Loucy (cell line): ENCODE measurements at regions not wholly inside any gene's neighbourhood (a gene's known extent, or its start where the extent isn't known, plus 50 kb on each side); places are given as distances from the start of the nearest gene placed in this dataset.

ENCODE experiments used
- H2AFZ ChIP-seq: fragments of 200-600 bp; sonication (generic); 2 replicates; pipeline ENCODE4 v1.6.0; 2016; ENCODE audit warnings: antibody characterized with exemption, mild to moderate bottlenecking, low read length, moderate library complexity
- H3F3A ChIP-seq: fragments of 200-600 bp; 2 replicates; pipeline ENCODE4 v1.6.0; 2016; ENCODE audit warnings: antibody characterized with exemption, low read depth, mild to moderate bottlenecking
- H3K27me3 ChIP-seq: fragments of 200-600 bp; sonication (generic); 2 replicates; pipeline ENCODE4 v1.6.1; 2014; ENCODE audit warnings: low read length, mild to moderate bottlenecking; ENCODE audit not compliant: insufficient read depth, poor library complexity, severe bottlenecking
- H3K36me3 ChIP-seq: fragments of 200-600 bp; sonication (generic); 2 replicates; pipeline ENCODE4 v1.6.1; 2016; ENCODE audit warnings: low read length; ENCODE audit not compliant: insufficient read depth
- H3K4me1 ChIP-seq: fragments of 200-600 bp; sonication (generic); 2 replicates; pipeline ENCODE4 v1.5.1; 2014; ENCODE audit warnings: low read length, mild to moderate bottlenecking; ENCODE audit not compliant: insufficient read depth, poor library complexity, severe bottlenecking
- H3K4me2 ChIP-seq: fragments of 200-600 bp; sonication (generic); 2 replicates; pipeline ENCODE4 v1.6.0; 2014; ENCODE audit warnings: antibody characterized with exemption, low read length, low read depth, mild to moderate bottlenecking; ENCODE audit not compliant: poor library complexity, severe bottlenecking
- H3K4me3 ChIP-seq: fragments of 200-600 bp; sonication (generic); 2 replicates; pipeline ENCODE4 v1.5.1; 2014; ENCODE audit warnings: low read length, mild to moderate bottlenecking, mixed read lengths; ENCODE audit not compliant: poor library complexity, severe bottlenecking
- H3K79me2 ChIP-seq: fragments of 200-600 bp; sonication (generic); 2 replicates; pipeline ENCODE4 v1.6.1; 2014; ENCODE audit warnings: low read length; ENCODE audit not compliant: insufficient read depth
- H3K9ac ChIP-seq: fragments of 200-600 bp; sonication (generic); 2 replicates; pipeline ENCODE4 v1.6.0; 2014; ENCODE audit warnings: mild to moderate bottlenecking, low read depth, low read length, moderate library complexity; ENCODE audit not compliant: poor library complexity, severe bottlenecking
- H3K9me2 ChIP-seq: fragments of 200-600 bp; sonication (generic); replicated peaks from 2 replicates; pipeline ENCODE4 v1.6.1; 2016; ENCODE audit warnings: low read depth, low read length, mixed read lengths
- H3K9me3 ChIP-seq: fragments of 200-600 bp; sonication (generic); 2 replicates; pipeline ENCODE4 v1.6.1; 2014; ENCODE audit warnings: mild to moderate bottlenecking, antibody characterized with exemption, low read length, low read depth; ENCODE audit not compliant: insufficient read depth
- H4K20me1 ChIP-seq: fragments of 200-600 bp; sonication (generic); 2 replicates; pipeline ENCODE4 v1.6.0; 2014; ENCODE audit warnings: antibody characterized with exemption, low read length, mild to moderate bottlenecking; ENCODE audit not compliant: insufficient read depth, poor library complexity, severe bottlenecking
- CTCF ChIP-seq: fragments of 200-600 bp; sonication (generic); conservative IDR thresholded peaks from 2 replicates; pipeline ENCODE4 v1.5.1; 2014; ENCODE audit warnings: mild to moderate bottlenecking, antibody characterized with exemption, low read length
- EZH2phosphoT487 ChIP-seq: fragments of 200-600 bp; IDR thresholded peaks from 2 replicates; pipeline ENCODE4 v1.6.1; 2018; ENCODE audit warnings: antibody characterized with exemption, mild to moderate bottlenecking, moderate library complexity, borderline replicate concordance

- Histone ChIP-seq H3K9ac (no peak overlapping the region), H3K4me3 (no peak overlapping the region), H3K4me2 (no peak overlapping the region), H3K4me1 (no peaks in the 10 kb centered on the region), H3K36me3 (no peaks in the 10 kb centered on the region), H2AFZ (no peak overlapping the region), H3K27me3 (no peaks in the 10 kb centered on the region), H3K9me3 (no peaks in the 10 kb centered on the region), H3K79me2 (no peaks in the 10 kb centered on the region), H4K20me1 (no peaks in the 10 kb centered on the region), H3F3A (no peaks in the 10 kb centered on the region), H3K9me2 (no peaks in the 10 kb centered on the region)
- TF ChIP-seq EZH2phosphoT487 (no peak), CTCF (no peak)
These were observed 823.0 kb downstream of the REEP3 start for GRCh38 chr10:64344211-64344610.

GRCh38 chr10:64345856-64346255 is 824.7 kb downstream of the REEP3 start:
- Histone ChIP-seq H3K36me3 (no peaks in the 10 kb centered on the region), H3K4me1 (no peaks in the 10 kb centered on the region), H3K4me2 (no peak overlapping the region), H3K4me3 (no peak overlapping the region), H4K20me1 (no peaks in the 10 kb centered on the region), H3K9me3 (no peaks in the 10 kb centered on the region), H3K79me2 (no peaks in the 10 kb centered on the region), H3K27me3 (no peaks in the 10 kb centered on the region), H3K9ac (no peak overlapping the region), H3K9me2 (no peaks in the 10 kb centered on the region), H3F3A (no peaks in the 10 kb centered on the region), H2AFZ (no peak overlapping the region)
- TF ChIP-seq EZH2phosphoT487, result no peak

GRCh38 chr10:64346389-64346788 is 825.2 kb downstream of the REEP3 start:
- no peak overlapping the region for H3K4me3 ChIP-seq
- no peaks in the 10 kb centered on the region for H3K27me3 ChIP-seq
- H3K4me2 ChIP-seq, result no peak overlapping the region
- H3F3A ChIP-seq, result no peaks in the 10 kb centered on the region
- no peaks in the 10 kb centered on the region for H3K4me1 ChIP-seq
- no peaks in the 10 kb centered on the region for H4K20me1 ChIP-seq
- TF ChIP-seq EZH2phosphoT487 (no peak), CTCF (no peak)
- H2AFZ ChIP-seq, result no peak overlapping the region
- no peaks in the 10 kb centered on the region for H3K79me2 ChIP-seq
- no peaks in the 10 kb centered on the region for H3K9me2 ChIP-seq
- H3K36me3 ChIP-seq, result no peaks in the 10 kb centered on the region
- no peaks in the 10 kb centered on the region for H3K9me3 ChIP-seq
- no peak overlapping the region for H3K9ac ChIP-seq

DNA sequence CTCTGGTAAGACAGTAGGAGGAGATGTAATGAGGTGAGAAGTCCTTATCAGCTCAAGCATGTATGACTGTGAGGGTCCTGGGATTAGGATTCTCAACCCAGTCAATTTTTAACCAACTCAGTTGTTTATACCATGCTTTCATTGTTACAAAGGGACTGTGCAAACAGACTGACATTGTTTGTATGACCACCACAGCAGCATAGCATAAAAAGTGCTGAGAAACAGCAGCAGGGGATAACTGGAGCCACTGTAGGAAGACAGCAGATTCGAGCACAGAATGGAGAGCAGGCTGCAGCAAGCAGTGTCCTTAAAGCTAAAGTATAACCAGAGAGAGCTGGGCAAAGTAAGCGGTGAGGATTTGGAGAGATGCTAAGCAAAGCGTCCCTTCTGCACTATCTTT is 829.5 kb downstream of the REEP3 start:
- Histone ChIP-seq H3K4me1 (no peaks in the 10 kb centered on the region), H3F3A (no peaks in the 10 kb centered on the region), H2AFZ (no peak overlapping the region), H3K79me2 (no peaks in the 10 kb centered on the region), H3K4me3 (no peak overlapping the region), H3K9me2 (no peaks in the 10 kb centered on the region), H3K9me3 (no peaks in the 10 kb centered on the region), H3K4me2 (no peak overlapping the region), H3K36me3 (no peaks in the 10 kb centered on the region), H4K20me1 (no peaks in the 10 kb centered on the region), H3K27me3 (no peaks in the 10 kb centered on the region), H3K9ac (no peak overlapping the region)
- TF ChIP-seq CTCF (no peak), EZH2phosphoT487 (no peak)
